Osteoblast (primary cell): ENCODE measurements at regions not wholly inside any gene's neighbourhood (a gene's known extent, or its start where the extent isn't known, plus 50 kb on each side); places are given as distances from the start of the nearest gene placed in this dataset.

Experiments used
- DNase-seq: peaks from one replicate; pipeline ENCODE4 v3.0.0; 2011; ENCODE audit warnings: low spot score, mixed read lengths; ENCODE audit not compliant: insufficient read length; ENCODE audit errors: missing footprints
- H2AFZ ChIP-seq: 2 replicates; pipeline ENCODE4 v1.6.0; 2011; ENCODE audit warnings: mild to moderate bottlenecking, low read length
- H3K27ac ChIP-seq: 2 replicates; pipeline ENCODE4 v1.5.1; 2011; ENCODE audit warnings: mild to moderate bottlenecking, low read depth, low read length, moderate library complexity
- H3K27me3 ChIP-seq: 2 replicates; pipeline ENCODE4 v1.6.0; 2012; ENCODE audit warnings: mild to moderate bottlenecking, control low read depth, inconsistent platforms, low read length, moderate library complexity; ENCODE audit not compliant: insufficient read depth
- H3K36me3 ChIP-seq: 2 replicates; pipeline ENCODE4 v1.5.1; 2011; ENCODE audit warnings: mild to moderate bottlenecking, low read length, control low read depth, moderate library complexity; ENCODE audit not compliant: insufficient read depth
- H3K4me1 ChIP-seq: 2 replicates; pipeline ENCODE4 v1.5.1; 2011; ENCODE audit warnings: mild to moderate bottlenecking, low read length, control low read depth, moderate library complexity; ENCODE audit not compliant: insufficient read depth
- H3K4me2 ChIP-seq: 2 replicates; pipeline ENCODE4 v1.6.0; 2011; ENCODE audit warnings: mild to moderate bottlenecking, low read length; ENCODE audit not compliant: insufficient read depth
- H3K4me3 ChIP-seq: fragments of 200-600 bp; sonication (generic); 3 replicates; pipeline ENCODE4 v1.5.1; 2012; ENCODE audit warnings: mild to moderate bottlenecking, low read length, inconsistent platforms; ENCODE audit not compliant: insufficient read depth
- H3K79me2 ChIP-seq: 2 replicates; pipeline ENCODE4 v1.6.0; 2012; ENCODE audit warnings: mild to moderate bottlenecking, low read length, control low read depth, inconsistent platforms; ENCODE audit not compliant: insufficient read depth
- H3K9me3 ChIP-seq: 2 replicates; pipeline ENCODE4 v1.5.1; 2011; ENCODE audit warnings: low read depth, low read length, control low read depth
- H4K20me1 ChIP-seq: 2 replicates; pipeline ENCODE4 v1.6.0; 2012; ENCODE audit warnings: mild to moderate bottlenecking, low read length, control low read depth; ENCODE audit not compliant: insufficient read depth
- TF ChIP-seq, protein P1 (sequence below): IDR thresholded peaks from 2 replicates; pipeline ENCODE4 v1.5.1; 2011; ENCODE audit warnings: mild to moderate bottlenecking, low read depth, low read length, moderate library complexity; ENCODE audit errors: extremely low read depth

DNA sequence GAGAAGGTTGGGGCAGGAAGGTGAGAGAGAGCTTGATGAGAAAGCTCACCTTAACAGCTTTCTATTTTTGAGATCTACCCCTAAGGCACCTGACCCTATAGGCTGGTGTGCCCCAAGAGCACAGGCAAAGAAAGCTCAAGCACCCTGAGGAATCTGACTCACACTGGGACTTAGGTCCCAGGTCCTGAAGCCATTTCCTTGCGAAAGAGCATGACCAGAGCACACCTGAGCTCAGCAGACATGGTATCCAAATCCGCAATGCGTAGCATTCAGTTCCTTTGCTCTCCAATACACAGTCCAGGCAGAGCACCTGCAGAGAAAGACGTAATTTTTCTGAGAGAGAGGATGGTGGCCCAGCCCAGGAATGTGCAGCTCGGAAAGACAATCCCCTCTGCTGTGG lies 112.1 kb upstream of the LPP start:
- no peaks in the 10 kb centered on the region for H3K27me3 ChIP-seq
- no peaks in the 10 kb centered on the region for H3K79me2 ChIP-seq
- no peak overlapping the region for H3K4me2 ChIP-seq

GRCh38 chr3:188042466-188042865 lies 111.5 kb upstream of the LPP start:
- no peak overlapping the region for H3K4me3 ChIP-seq
- H3K27ac ChIP-seq: no peak overlapping the region
- no peaks in the 10 kb centered on the region for H4K20me1 ChIP-seq
- no peaks in the 10 kb centered on the region for H3K9me3 ChIP-seq
- H3K27me3 ChIP-seq: no peaks in the 10 kb centered on the region
- H3K4me1 ChIP-seq: peaks cover 14% of the 10 kb centered on the region
- no peak overlapping the region for H2AFZ ChIP-seq
- H3K79me2 ChIP-seq: no peaks in the 10 kb centered on the region
- no peak for DNase-seq
- TF ChIP-seq, protein P1, sequence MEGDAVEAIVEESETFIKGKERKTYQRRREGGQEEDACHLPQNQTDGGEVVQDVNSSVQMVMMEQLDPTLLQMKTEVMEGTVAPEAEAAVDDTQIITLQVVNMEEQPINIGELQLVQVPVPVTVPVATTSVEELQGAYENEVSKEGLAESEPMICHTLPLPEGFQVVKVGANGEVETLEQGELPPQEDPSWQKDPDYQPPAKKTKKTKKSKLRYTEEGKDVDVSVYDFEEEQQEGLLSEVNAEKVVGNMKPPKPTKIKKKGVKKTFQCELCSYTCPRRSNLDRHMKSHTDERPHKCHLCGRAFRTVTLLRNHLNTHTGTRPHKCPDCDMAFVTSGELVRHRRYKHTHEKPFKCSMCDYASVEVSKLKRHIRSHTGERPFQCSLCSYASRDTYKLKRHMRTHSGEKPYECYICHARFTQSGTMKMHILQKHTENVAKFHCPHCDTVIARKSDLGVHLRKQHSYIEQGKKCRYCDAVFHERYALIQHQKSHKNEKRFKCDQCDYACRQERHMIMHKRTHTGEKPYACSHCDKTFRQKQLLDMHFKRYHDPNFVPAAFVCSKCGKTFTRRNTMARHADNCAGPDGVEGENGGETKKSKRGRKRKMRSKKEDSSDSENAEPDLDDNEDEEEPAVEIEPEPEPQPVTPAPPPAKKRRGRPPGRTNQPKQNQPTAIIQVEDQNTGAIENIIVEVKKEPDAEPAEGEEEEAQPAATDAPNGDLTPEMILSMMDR: no peak
- no peak overlapping the region for H3K4me2 ChIP-seq
- no peaks in the 10 kb centered on the region for H3K36me3 ChIP-seq

More for the DNA sequence above, 112.1 kb upstream of the LPP start:
- no peaks in the 10 kb centered on the region for H3K9me3 ChIP-seq
- H3K27ac ChIP-seq: no peak overlapping the region
- peaks cover 16% of the 10 kb centered on the region for H3K4me1 ChIP-seq
- no peak for DNase-seq
- TF ChIP-seq, protein P1: no peak
- H3K4me3 ChIP-seq: no peak overlapping the region
- no peaks in the 10 kb centered on the region for H4K20me1 ChIP-seq
- no peak overlapping the region for H2AFZ ChIP-seq
- H3K36me3 ChIP-seq: no peaks in the 10 kb centered on the region

DNA sequence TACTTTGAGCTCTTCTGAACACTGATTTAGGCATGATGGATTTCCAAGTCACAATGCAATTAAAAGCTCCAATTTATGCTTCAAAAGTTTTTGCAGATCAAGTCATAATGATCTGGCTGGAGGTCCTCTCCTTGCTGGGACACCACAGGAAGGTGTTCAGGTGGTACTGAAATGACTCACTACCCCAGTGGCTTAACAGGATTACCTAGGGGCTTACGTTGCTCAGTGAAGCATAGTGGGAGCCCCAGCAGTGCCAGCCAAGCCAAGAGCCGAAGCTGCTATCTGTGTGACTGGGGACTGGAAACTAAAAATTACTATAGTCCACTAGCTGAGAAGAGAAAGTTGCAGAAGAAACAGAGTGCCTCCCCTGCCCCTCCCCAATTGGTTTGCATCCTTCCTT lies 110.1 kb upstream of the LPP start:
- DNase-seq: no peak
- TF ChIP-seq, protein P1: no peak
- Histone ChIP-seq H3K4me1 (peaks cover 7% of the 10 kb centered on the region), H2AFZ (no peak overlapping the region), H3K9me3 (no peaks in the 10 kb centered on the region), H3K4me3 (no peak overlapping the region), H3K27ac (no peak overlapping the region), H3K79me2 (no peaks in the 10 kb centered on the region), H4K20me1 (no peaks in the 10 kb centered on the region), H3K4me2 (no peak overlapping the region), H3K36me3 (no peaks in the 10 kb centered on the region), H3K27me3 (no peaks in the 10 kb centered on the region)

DNA sequence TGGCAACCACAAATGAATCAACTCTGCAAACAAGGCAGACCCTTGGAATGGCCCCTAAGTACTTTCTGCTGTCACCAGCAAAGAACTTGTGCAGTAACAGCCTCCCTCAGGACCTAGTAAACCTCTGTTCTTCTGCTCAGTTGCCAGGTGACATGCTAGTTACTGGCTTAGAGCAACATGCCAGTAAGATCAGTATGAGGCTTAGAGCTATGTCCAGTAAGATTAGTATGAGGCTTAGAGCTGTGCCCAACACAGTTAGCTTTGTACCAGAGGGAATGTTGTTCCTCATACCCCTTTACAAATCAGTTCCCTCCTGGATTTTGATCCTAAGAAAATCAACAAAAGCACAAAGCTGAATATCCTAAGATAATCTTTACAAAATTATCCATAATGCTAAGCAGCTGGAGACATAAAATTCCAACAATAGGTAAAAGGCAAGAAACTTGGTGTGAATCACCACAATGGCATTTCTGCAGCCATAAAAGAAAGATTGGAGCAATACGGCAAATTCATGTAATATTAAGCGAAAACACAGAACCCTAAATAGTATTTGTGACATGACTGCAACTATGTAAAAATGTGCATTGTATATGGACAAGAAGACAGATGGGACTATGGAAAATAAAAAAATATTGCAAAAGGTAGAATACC lies 107.3 kb upstream of the LPP start:
- Histone ChIP-seq H2AFZ (no peak overlapping the region), H3K9me3 (no peaks in the 10 kb centered on the region), H3K4me3 (no peak overlapping the region), H3K4me2 (no peak overlapping the region), H3K27me3 (no peaks in the 10 kb centered on the region), H3K36me3 (no peaks in the 10 kb centered on the region), H3K27ac (no peak overlapping the region), H3K79me2 (no peaks in the 10 kb centered on the region), H3K4me1 (peaks cover 12% of the 10 kb centered on the region), H4K20me1 (no peaks in the 10 kb centered on the region)
- DNase-seq: no peak
- TF ChIP-seq, protein P1: no peak
